Panc1 (cell line): ENCODE measurements at regions not wholly inside any gene's neighbourhood (a gene's known extent, or its start where the extent isn't known, plus 50 kb on each side); places are given as distances from the start of the nearest gene placed in this dataset.

Source experiments
- POLR2AphosphoS5 ChIP-seq: IDR thresholded peaks from 2 replicates; pipeline ENCODE4 v1.6.1; 2012; ENCODE audit warnings: mild to moderate bottlenecking, low read depth, low read length, moderate library complexity
- SIN3A ChIP-seq: IDR thresholded peaks from 2 replicates; pipeline ENCODE4 v1.6.1; 2012; ENCODE audit warnings: low read depth, mild to moderate bottlenecking, low read length, moderate library complexity, borderline replicate concordance; ENCODE audit not compliant: insufficient read depth
- TCF7L2 ChIP-seq: IDR thresholded peaks from 2 replicates; pipeline ENCODE4 v1.6.1; 2011; ENCODE audit warnings: mild to moderate bottlenecking, low read depth, low read length, inconsistent platforms
- TF ChIP-seq, protein P1 (sequence below): fragments of 450-650 bp; IDR thresholded peaks from 2 replicates; pipeline ENCODE4 v1.5.1; 2017; ENCODE audit warnings: mild to moderate bottlenecking
- TF ChIP-seq, protein P2 (sequence below), 2 experiments: IDR thresholded peaks; 2 replicates each; pipeline ENCODE4 v1.6.1; 2011 to 2012; ENCODE audit warnings: low read depth in 2 of 2, control low read depth in 1 of 2, low read length in 1 of 2, mild to moderate bottlenecking in 1 of 2, moderate library complexity in 1 of 2; ENCODE audit not compliant: insufficient read depth in 1 of 2

DNA sequence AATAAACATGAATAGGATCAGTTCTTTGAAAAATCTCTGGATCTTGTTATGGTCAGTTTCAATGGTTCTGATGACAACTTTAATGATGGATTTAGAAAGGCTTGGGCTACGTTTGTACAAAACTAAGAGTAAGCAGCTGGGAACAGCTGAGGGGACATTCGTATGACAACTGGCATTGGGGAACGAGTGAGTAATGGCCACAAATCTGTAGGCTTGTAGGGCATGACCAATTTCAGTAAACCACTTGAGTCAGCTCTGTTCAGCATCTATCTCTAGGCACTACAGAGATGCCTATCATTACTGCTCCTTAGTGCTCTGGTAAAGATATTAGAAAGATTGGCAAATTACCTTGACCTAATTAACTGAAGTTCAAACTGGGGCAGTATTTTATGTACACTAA lies 1375.6 kb downstream of the EPHA7 start:
- TF ChIP-seq POLR2AphosphoS5: no peak
- TF ChIP-seq, protein P1, sequence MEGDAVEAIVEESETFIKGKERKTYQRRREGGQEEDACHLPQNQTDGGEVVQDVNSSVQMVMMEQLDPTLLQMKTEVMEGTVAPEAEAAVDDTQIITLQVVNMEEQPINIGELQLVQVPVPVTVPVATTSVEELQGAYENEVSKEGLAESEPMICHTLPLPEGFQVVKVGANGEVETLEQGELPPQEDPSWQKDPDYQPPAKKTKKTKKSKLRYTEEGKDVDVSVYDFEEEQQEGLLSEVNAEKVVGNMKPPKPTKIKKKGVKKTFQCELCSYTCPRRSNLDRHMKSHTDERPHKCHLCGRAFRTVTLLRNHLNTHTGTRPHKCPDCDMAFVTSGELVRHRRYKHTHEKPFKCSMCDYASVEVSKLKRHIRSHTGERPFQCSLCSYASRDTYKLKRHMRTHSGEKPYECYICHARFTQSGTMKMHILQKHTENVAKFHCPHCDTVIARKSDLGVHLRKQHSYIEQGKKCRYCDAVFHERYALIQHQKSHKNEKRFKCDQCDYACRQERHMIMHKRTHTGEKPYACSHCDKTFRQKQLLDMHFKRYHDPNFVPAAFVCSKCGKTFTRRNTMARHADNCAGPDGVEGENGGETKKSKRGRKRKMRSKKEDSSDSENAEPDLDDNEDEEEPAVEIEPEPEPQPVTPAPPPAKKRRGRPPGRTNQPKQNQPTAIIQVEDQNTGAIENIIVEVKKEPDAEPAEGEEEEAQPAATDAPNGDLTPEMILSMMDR: no peak
- TF ChIP-seq, protein P2, sequence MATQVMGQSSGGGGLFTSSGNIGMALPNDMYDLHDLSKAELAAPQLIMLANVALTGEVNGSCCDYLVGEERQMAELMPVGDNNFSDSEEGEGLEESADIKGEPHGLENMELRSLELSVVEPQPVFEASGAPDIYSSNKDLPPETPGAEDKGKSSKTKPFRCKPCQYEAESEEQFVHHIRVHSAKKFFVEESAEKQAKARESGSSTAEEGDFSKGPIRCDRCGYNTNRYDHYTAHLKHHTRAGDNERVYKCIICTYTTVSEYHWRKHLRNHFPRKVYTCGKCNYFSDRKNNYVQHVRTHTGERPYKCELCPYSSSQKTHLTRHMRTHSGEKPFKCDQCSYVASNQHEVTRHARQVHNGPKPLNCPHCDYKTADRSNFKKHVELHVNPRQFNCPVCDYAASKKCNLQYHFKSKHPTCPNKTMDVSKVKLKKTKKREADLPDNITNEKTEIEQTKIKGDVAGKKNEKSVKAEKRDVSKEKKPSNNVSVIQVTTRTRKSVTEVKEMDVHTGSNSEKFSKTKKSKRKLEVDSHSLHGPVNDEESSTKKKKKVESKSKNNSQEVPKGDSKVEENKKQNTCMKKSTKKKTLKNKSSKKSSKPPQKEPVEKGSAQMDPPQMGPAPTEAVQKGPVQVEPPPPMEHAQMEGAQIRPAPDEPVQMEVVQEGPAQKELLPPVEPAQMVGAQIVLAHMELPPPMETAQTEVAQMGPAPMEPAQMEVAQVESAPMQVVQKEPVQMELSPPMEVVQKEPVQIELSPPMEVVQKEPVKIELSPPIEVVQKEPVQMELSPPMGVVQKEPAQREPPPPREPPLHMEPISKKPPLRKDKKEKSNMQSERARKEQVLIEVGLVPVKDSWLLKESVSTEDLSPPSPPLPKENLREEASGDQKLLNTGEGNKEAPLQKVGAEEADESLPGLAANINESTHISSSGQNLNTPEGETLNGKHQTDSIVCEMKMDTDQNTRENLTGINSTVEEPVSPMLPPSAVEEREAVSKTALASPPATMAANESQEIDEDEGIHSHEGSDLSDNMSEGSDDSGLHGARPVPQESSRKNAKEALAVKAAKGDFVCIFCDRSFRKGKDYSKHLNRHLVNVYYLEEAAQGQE (IDR thresholded peaks at IDR 0.05; ENCODE audit: insufficient read depth in 1 of 2, low read depth in 2 of 2, low read length in 1 of 2): no peak
- no peak for TF ChIP-seq TCF7L2
- no peak for TF ChIP-seq SIN3A
